ENCODE measurements at regions not wholly inside any gene's neighbourhood (a gene's known extent, or its start where the extent isn't known, plus 50 kb on each side); places are given as distances from the start of the nearest gene placed in this dataset.
"Not testable (repeated sequence)": the region's sequence is repeated elsewhere in the genome, so short reads cannot be mapped to it uniquely, and the experiment has no call there.

DNA sequence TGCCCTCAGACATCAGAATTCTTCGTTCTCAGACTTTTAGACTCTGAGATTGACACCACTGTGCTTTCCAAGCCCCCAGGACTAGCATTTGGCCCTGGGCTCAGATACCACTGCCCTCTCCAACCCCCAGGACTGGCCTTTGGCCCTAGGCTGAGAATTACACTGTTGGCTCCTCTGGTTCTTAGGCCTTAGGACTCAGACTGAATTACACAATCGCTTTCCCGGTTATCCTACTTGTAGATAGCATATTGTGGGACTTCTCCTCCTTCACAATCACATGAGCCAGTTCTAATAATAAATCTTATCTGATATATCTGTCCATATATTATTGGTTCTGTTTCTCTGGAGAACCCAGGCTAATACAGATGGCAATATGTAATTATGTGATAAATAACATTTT lies 1725.5 kb downstream of the GRIK2 start:
- DNase-seq: no peak

DNA sequence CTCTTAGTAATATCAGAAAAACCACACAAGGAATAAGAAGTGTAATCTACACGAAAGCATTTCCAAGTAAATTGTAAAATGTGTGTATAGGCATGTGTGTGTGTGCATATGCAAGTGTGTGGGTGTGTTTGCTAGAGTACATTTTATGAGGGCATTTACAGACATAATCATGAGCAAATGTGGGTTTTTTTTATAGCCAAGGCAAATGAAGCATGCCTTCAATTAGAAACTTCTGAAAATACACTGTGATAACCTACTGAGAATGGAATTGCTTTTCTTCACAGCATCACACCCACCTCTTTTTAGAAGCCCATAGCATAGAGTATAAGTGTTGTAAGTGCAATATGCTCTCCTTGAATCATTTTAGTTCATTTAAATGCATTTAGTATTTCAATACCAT lies 1721.1 kb downstream of the GRIK2 start:
- DNase-seq: no peak

DNA sequence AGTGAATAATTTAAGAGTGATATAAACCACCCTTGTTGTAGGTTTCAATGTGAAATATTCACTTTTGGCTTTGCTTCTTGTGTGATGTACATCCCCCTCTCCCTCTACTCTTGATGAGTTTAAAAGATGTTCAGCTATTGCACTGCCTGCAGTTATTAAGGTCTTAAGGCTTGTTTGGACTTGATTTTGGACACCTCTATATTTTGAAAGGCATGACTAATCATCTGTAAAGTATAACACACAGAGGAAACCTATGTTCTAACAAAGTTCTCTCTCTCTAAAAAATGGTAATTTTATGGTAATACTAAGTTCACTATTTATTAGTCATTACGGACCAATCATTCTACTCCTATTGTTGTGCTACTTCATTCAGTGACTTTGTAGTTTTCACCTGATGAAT lies 1719.9 kb downstream of the GRIK2 start:
- DNase-seq: no peak

DNA sequence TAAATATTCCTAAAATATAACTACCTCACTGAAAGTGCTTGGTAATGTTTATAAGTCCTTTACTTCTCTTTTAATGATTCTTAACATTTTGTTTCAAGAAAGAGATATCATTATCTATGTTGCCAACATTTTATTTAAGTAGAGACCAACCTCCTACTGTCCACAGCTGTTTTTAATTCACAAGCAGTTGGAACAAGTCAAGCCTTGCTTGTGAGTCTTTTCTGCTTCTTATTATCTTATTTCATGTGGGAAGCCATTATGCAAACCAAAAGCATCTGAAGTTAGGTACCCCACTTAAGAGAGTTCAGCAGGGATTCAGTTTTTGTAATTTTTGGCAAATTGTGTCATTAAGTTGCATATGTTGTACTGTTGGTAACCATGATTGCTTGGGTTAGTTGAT lies 1714.5 kb downstream of the GRIK2 start:
- DNase-seq: no peak

DNA sequence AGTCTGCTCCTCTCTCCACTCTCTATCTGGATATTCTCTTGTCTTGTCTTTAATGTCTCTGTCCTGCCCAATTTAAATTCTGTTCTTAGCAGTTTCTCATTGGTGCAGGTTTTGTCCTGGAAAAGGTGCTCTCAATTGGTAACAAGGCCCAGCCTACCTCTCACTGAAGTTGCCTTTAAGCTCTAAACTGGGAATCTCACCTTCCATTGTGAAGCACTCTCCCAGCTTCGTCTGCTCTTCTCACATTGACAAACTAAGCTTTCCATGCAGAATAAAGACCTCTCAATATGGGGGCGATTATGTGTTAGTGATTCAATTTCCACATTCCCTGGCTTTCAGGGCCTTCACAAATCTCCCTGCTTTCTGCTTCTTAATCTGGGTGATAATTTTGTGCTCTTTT lies 1712.2 kb downstream of the GRIK2 start:
- DNase-seq: no peak

DNA sequence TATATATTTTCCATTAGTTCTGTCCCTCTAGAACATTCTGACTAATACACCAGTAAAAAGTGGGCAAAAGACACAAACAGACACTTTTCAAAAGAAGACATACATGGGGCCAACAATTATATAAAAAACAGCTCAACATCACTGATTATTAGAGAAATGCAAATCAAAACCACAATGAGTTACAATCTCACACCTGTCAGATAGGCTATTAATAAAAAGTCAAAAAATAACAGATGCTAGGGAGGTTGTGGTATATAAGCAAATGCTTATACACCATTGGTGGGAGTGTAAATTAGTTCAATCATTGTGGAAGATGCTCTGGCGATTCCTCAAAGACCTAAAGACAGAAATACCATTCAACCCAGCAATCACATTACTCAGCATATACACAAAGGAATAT lies 1707.8 kb downstream of the GRIK2 start:
- no peak for DNase-seq

DNA sequence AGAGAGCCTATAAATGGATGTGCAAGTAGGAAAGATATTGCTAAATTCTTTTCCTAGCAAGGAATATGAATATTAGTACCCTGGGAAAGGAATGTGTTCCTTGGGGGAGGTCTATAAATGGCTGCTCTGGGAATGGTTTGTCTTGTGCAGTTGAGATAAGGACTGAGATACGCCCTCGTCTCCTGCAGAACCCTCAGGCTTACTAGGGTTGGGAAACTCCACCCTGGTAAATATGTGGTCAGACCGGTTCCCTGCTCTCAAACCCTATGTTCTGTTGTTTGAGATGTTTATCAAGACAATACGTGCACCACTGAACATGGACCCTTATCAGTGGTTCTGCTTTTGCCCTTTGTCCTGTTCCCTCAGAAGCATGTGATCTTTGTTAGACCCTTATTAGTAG lies 1698.9 kb downstream of the GRIK2 start:
- not testable (repeated sequence) for DNase-seq

DNA sequence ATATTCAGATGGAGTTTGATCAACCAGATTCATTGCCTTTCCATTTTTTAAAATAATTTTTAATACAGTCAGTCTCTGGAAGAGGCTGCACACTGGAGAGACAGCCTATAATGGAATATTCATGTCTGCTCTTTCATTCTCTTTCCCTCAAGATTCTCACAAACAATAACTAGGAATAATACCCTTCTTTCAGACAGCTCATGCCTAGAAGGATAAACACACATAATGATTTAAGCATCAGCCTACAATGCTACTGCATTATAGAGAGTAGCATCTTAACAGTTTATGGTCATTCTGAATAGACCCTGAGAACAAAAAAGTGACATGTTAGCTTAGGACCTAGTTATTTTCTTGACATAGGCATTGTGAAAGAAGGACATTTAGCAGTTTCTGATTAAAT lies 1692.3 kb downstream of the GRIK2 start:
- no peak for DNase-seq

DNA sequence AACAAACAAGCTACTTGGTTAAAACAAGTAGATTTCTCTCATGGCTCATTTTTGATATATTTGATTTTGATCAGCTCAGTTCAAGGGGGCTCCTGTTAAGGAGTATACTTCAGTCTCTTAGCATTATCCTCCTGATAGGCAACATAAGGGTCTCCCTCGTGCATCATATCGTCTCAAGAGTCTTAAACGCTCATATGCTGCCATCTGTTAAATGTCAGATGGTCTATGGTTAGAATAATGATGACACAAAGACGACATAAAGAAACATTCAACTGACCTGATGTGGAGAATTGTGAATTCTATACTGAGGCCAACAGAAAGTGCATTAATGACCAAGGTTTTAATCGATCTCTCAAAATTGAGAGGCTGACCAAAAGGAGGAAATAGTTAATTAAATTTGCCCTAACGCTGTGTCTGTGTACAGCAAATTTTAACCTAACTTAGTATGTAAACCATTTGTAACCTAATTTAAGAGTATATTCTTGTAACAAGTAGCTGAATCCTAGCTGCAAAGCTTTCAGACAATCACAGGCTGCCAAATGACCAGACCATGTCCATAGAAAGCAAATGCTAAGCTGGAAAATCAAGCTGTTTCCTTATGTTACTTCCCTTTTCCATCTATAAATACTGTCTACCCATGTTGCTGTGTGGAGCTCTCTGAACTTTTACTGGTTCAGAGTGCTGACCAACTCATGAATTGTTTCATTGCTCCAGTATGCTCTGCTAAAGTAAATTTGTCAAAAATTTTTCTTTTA lies 1688.5 kb downstream of the GRIK2 start:
- no peak for DNase-seq

DNA sequence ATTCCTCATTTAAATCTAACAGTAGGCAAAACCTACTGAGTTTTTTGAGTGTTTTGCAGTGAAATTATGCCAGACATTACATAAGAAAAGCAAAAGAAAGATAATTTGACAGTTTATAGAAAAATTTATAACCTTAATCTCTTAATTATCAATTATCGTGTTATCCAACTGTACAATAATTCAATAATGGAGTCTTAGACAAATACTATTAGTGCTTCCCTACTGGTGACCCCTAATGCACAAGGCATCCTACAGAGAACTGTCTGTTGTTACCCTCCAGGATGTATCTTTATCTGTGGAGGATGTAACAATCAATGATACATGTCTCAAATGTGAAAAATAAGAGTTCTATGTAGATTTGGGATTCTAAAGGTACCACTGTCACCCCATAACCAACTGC lies 1687.6 kb downstream of the GRIK2 start:
- DNase-seq: no peak

DNA sequence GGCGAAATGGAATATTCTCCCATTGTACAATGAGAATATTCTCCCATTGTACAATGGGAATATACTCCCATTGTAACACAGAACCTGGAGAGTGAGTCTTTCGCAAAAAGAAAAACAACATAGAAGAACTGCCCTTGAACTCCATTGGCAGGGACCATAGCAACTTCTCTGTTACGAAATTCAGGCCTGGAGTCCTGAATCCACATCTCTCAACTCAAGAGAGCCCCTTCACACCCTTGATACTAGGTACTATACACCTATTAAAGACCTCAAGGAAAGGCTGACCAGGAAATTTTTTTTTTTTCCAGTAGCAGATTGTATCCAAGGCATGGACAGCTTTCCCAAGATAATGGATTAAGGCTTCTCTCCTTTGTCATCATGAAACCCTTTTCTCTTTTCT lies 1687.0 kb downstream of the GRIK2 start:
- no peak for DNase-seq

DNA sequence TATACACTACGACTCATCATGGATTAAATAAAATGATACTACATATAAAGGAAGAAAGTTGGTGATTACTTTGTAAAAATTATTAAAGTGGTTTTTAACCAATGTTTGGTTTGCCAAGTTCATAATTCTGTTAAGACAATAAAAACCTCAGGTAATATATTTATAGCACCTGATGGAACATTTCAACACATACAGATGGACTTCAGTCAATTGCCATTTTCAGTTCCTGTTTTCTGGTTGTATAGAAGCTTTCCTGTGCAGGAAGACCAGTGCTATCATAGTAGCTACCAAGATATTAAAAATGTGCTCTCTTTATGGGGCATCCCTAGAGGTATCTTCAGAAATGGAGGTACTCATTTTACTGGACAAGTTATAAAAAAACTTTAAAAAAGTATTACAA lies 1686.4 kb downstream of the GRIK2 start:
- DNase-seq: no peak

DNA sequence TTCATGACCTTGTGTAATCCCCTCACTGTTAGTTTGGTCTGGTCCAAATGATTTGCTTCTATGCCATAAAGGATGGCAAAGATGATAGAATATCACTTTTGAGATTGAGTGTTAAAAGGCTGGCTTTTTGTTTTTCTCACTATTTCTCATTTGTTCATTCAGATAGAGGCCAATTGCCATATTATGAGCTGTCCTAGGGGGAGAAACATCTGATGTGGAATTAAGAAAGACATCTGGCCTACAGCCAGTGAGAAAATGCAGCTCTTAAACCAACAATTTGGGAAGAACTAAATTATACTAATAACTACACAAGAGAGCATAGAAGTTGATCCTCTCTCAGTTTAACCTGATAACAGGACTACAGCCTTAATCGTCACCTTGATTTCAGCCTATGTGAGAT lies 1668.6 kb downstream of the GRIK2 start:
- no peak for DNase-seq

DNA sequence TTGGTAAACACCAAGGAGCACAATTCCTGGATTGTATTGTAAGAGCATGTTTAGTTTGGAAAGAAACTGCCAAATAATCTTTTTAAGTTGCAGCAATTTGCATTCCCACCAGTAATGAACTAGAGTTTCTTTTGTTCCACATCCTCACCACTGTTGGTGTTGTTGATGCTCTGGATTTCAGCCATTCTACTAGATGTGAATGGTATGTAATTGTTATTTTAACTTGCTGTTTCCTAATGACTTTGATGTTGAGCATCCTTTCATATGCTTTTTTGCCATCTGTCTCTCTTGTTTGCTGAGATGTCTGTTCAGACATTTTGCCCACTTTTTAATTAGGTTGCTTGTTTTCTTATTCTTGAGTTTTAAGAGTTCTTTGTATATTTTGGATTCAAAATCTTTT lies 1654.1 kb downstream of the GRIK2 start:
- DNase-seq: no peak

DNA sequence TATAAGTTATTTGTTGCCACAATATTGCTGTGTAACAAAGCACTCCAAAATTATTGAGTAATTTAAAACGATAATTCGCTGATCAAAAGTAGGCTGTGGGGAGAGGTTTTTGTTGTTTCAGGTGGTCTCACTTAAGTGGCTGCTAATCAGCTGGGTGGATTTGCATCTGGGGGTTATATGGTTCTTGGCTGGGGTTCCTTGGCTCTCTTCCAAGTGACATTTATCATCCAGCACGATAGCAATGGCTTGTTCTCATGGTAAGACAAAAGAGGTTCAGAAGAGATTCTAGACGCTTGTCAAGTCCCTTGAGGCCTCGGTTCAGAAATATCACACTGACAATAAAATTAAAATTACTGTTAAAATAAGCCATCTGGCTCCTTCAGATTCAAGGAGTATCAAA lies 1648.8 kb downstream of the GRIK2 start:
- DNase-seq: no peak

DNA sequence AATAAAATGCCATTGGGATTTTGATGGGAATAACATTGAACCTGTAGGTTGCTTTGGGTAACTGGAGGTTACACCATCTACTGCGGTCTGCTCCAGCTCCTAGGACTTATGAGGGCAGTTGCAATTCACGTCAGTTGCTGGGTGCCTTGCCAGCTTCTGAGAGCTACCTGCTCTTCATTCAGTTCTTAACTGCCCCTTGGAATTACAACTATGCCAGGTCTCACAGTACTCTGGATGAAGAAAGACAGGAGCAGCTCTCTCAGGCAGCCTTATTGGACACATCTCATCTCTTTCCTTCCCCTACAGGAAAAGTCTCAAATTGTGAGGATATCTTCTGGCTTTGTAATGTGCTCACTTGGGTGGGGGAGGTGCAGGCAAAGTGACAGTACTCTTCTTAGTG lies 1643.3 kb downstream of the GRIK2 start:
- no peak for DNase-seq

DNA sequence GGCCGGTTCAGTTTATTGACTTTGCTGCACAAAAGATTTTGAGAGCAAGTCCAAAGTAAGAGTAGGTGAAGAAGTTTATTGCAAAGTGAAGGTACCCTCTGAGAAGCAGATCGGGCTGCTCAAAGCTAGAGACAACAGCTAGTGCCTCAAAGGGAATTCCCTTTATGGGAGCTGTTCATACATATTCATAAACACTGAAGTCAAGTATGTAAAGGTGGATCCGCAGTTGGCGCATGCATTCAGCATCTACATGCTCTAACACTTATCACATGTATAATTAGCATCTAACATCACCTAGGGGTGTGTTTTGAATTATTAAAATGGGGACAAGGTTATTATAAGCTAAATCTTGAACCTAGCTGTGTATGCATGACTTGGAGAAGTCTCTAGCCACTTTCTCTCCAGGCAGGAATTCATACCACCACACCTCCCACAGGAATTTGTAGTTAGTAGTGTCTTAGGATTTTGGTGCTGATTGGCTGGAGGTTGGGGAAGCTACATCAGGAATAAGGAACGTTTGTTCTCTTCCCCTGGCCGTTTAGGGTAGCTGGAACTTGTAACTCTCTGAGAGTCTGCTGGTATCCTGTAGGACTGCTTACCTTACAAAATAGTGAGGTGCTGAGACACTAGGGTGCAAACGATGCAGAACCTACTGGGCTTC lies 1633.9 kb downstream of the GRIK2 start:
- DNase-seq: no peak

DNA sequence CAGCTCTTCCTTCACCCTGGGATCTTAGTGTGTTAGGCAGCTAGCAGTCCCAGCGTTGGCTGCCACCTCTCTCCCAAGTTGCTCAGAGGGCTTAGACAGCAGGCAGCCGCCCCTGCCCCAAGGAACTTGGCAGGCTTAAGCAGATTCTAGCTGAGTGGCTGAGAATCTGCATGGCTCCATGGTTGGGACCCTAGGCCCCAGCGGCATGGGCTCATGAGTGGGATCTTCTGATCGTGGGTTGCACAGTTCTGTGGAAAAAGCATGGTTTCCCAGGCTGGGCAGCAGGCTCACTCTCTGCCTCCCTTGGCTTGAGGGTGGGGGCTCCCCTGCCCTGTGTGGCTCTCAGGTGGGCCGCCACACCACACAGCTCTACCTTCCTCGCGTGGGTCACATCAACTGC lies 1624.9 kb downstream of the GRIK2 start:
- DNase-seq: no peak

DNA sequence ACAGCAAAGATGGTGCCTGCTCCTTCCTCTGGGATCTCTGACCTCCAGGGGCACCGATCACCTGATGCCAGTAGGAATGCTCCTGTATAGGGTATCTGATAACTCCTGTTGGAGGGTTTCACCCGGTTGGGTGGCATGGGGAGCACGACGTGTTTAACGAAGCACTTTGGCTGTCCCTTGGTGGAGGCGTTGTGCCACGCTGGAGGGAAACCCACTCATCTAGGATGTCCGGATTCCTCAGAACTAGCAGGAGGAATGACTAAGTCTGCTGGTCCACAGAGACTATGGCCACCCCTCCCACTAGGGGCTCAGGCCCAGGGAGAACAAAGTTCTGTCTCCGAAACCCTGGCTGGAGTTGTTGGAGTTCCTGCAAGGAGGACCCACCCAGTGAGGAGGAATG lies 1624.4 kb downstream of the GRIK2 start:
- no peak for DNase-seq

DNA sequence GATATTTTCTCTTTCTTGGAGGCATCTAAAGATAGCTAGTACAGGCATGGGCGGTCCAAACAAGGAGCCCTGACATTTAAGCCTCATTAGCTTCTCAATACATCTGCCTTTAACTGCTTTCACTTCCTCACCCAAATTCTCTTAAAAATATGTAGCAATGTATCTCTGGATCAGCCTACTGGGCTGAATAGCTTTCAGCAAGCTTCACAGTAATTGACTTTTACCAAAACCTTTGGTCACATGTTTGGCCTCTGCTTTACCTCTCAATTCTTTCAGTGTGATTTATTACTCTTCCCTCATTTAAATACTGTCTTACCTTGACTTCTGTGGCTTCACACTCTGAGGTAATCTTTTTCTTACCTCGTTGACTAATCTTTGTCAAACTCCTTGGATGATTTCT lies 1618.1 kb downstream of the GRIK2 start:
- DNase-seq: no peak

DNA sequence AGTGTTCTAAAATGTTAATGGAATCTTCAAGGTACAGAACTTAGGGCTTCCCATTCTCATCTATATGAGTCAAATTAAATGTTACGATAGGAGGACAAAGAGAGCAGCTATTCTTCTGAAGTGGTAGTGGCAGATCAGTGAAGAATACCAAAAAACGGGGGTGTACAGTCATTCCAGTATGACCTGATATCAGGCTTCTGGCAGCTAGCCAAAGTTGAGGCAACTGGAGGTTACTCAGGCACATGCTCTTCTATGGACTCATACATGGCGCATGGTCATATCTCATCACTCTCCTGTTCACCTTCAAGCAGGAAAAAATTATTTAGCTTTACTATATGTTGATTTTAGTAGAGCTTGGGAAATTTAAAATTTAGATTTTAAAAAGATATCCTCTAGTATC lies 1608.8 kb downstream of the GRIK2 start:
- no peak for DNase-seq

DNA sequence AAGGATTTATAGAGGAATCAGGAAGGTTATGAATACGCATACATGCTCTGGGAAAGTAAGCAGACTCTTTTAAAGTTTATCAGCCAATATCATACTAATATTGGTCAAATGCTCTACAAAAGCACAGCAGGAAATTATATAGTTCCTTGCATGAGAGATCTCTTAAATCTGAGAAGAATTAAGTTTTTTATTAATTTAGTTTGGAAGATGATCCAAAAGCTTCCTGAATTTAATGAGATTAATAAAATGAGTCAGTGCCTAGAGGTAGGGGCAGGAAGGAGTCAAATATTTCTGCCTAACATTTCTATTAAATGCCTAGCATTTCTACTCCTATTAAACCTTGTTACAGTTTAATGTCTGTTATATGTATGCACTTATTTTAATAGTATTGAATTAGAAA lies 1608.2 kb downstream of the GRIK2 start:
- no peak for DNase-seq

DNA sequence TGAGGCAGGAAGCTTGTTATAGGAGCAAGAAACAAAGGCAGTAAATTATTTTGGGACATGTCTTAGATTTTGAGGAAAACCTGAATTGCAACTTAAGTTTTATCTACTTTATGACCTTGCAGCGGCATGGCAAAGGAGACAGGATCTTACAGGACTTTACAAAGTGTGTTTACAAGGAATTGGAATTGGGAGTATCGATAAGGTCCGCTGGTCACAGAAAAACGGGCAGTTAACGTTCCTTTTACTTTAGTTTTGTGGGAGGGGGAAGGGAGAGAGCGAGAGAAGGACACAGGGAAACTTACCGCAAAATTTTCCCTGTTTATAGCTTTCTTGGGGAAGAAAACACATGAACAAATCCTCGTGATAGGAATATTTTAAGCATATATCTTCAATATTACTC lies 1607.2 kb downstream of the GRIK2 start:
- DNase-seq: no peak

DNA sequence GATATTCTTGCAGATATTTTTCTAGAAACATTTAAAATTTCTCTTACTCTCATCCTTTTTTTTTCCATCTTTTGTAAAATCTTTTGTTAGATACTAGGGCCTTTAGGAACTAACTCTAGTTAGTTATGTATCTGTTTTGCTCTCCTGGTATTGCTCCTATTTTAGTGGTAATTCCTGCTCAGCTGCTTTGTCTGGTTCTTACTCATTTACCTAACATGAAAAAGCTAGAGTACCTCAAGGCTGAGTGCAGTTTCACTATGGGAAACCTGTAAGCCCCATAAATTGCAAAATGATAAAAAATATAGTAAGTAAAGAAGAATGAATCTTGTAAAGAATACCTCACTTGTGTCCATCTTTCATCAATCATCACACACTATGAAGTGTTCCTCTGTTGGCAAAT lies 1602.0 kb downstream of the GRIK2 start:
- DNase-seq: no peak

DNA sequence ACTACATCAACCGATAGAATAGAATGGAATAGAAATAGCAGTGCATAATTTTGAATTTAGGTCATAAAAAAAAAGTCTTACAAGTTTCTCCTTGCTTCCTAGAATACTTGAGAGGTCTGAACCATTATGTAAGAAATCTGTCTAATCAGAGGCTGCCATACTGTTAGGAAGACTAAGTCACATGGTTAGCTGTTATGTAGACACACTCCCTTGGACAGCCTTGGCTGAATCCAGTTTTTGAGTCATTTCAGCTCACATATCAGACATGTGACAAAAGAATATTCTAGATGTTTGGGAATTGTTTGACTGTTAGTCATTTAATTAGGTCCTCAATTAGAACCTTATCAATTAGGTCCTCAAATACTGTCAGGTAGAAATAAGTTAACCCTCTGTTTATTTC lies 1601.4 kb downstream of the GRIK2 start:
- DNase-seq: no peak
